SK-N-SH (cell line): ENCODE measurements at regions not wholly inside any gene's neighbourhood (a gene's known extent, or its start where the extent isn't known, plus 50 kb on each side); places are given as distances from the start of the nearest gene placed in this dataset.

ENCODE experiments used
- CTCF ChIA-PET: fragments of 300-600, 350-600 bp; formaldehyde crosslinking; extraction: SDS; loops from one replicate; lab custom pipeline; 2021; lab: Yijun Ruan, JAX
- POLR2A ChIA-PET: fragments of 350-600 bp; sonication (Branson Sonifier 250); formaldehyde crosslinking; extraction: SDS; loops from one replicate; lab custom pipeline; 2020; ENCODE audit warnings: antibody characterized with exemption, inconsistent platforms; lab: Yijun Ruan, JAX
- DNase-seq: peaks from one replicate; pipeline ENCODE4 v3.0.0; 2012
- H2AFZ ChIP-seq: fragments of 200-600 bp; sonication (generic); 2 replicates; pipeline ENCODE4 v1.8.1; 2016; ENCODE audit warnings: antibody characterized with exemption, mild to moderate bottlenecking, low read depth
- H3F3A ChIP-seq: fragments of 200-600 bp; sonication (generic); replicated peaks from 2 replicates; pipeline ENCODE3; 2016; ENCODE audit warnings: antibody characterized with exemption, mild to moderate bottlenecking; ENCODE audit not compliant: insufficient read depth
- H3K27ac ChIP-seq, 2 experiments: fragments of 200-500 bp in 1 of 2; fragments of 200-600 bp in 1 of 2; sonication (Bioruptor generic) in 1 of 2; sonication (generic), shearing (Covaris generic) in 1 of 2; 2 replicates each; pipeline versions ENCODE4 v1.5.1 to v1.6.1; 2014 to 2016; ENCODE audit warnings: low read depth in 2 of 2, inconsistent platforms in 1 of 2, low read length in 1 of 2, mild to moderate bottlenecking in 1 of 2, mixed read lengths in 1 of 2
- H3K27me3 ChIP-seq: fragments of 200-600 bp; sonication (generic), shearing (Covaris generic); 2 replicates; pipeline ENCODE4 v1.6.1; 2016; ENCODE audit warnings: mixed run types; ENCODE audit not compliant: insufficient read depth
- H3K36me3 ChIP-seq, 2 experiments: fragments of 200-500 bp in 1 of 2; fragments of 200-600 bp in 1 of 2; sonication (Bioruptor generic) in 1 of 2; sonication (generic) in 1 of 2; replicated peaks in 1 of 2; 2 replicates each; pipeline versions ENCODE3 to v1.5.1; 2014 to 2016; ENCODE audit warnings: low read length in 1 of 2, mild to moderate bottlenecking in 1 of 2; ENCODE audit not compliant: insufficient read depth in 2 of 2, control insufficient read depth in 1 of 2
- H3K4me1 ChIP-seq, 2 experiments: fragments of 200-500 bp in 1 of 2; fragments of 200-600 bp in 1 of 2; sonication (Bioruptor generic) in 1 of 2; sonication (generic), shearing (Covaris generic) in 1 of 2; 2 replicates each; pipeline versions ENCODE4 v1.5.1 to v1.6.1; 2014 to 2016; ENCODE audit warnings: low read depth in 1 of 2, low read length in 1 of 2, mixed run types in 1 of 2; ENCODE audit not compliant: insufficient read depth in 2 of 2, control insufficient read depth in 1 of 2
- H3K4me2 ChIP-seq: fragments of 200-600 bp; sonication (generic), shearing (Covaris generic); 2 replicates; pipeline ENCODE4 v1.6.1; 2017; ENCODE audit warnings: mixed run types
- H3K4me3 ChIP-seq, 2 experiments: fragments of 200-500 bp in 1 of 2; fragments of 200-600 bp in 1 of 2; sonication (Bioruptor generic) in 1 of 2; sonication (generic), shearing (Covaris generic) in 1 of 2; 2 replicates each; pipeline versions ENCODE4 v1.5.1 to v1.8.1; 2014 to 2016; ENCODE audit warnings: low read depth in 2 of 2, inconsistent platforms in 1 of 2, low read length in 1 of 2, mild to moderate bottlenecking in 1 of 2, mixed read lengths in 1 of 2, moderate library complexity in 1 of 2
- H3K79me2 ChIP-seq: fragments of 200-600 bp; sonication (generic); 2 replicates; pipeline ENCODE4 v1.8.1; 2017; ENCODE audit warnings: mild to moderate bottlenecking; ENCODE audit not compliant: insufficient read depth
- H3K9ac ChIP-seq: fragments of 200-600 bp; sonication (generic); 2 replicates; pipeline ENCODE4 v1.6.1; 2017; ENCODE audit warnings: mixed run types
- H3K9me2 ChIP-seq: fragments of 200-600 bp; sonication (generic); 2 replicates; pipeline ENCODE4 v1.6.1; 2017; ENCODE audit warnings: mixed run types
- H3K9me3 ChIP-seq: fragments of 200-600 bp; sonication (generic); 2 replicates; pipeline ENCODE4 v1.6.1; 2017; ENCODE audit warnings: mixed run types, mild to moderate bottlenecking, moderate library complexity
- H4K20me1 ChIP-seq: fragments of 200-600 bp; sonication (generic); 2 replicates; pipeline ENCODE4 v1.6.1; 2017; ENCODE audit warnings: mild to moderate bottlenecking, mixed run types; ENCODE audit not compliant: insufficient read depth
- CHD2 ChIP-seq: fragments of 150-350 bp; IDR thresholded peaks from 2 replicates; pipeline ENCODE4 v1.6.1; 2018; ENCODE audit warnings: low read length; ENCODE audit not compliant: partially characterized antibody
- ELF1 ChIP-seq: IDR thresholded peaks from 2 replicates; pipeline ENCODE4 v1.4.0; 2012
- EP300 ChIP-seq, 2 experiments: IDR thresholded peaks; 2 replicates each; pipeline versions ENCODE4 v1.4.0 to v1.6.1; 2012; ENCODE audit warnings: borderline replicate concordance in 1 of 2, low read depth in 1 of 2, low read length in 1 of 2
- EZH2phosphoT487 ChIP-seq: fragments of 200-600 bp; sonication (generic); IDR thresholded peaks from 2 replicates; pipeline ENCODE4 v1.6.1; 2017; ENCODE audit warnings: low read depth, mixed run types, mild to moderate bottlenecking, antibody characterized with exemption, moderate library complexity, borderline replicate concordance
- FOSL2 ChIP-seq: IDR thresholded peaks from 2 replicates; pipeline ENCODE4 v1.4.0; 2012; ENCODE audit warnings: low read depth, mild to moderate bottlenecking, moderate library complexity, borderline replicate concordance
- FOXJ3 ChIP-seq: sonication (generic); formaldehyde crosslinking; IDR thresholded peaks from 2 replicates; pipeline ENCODE4 v1.5.1; 2020; ENCODE audit warnings: mild to moderate bottlenecking, missing genetic modification reagents
- GABPA ChIP-seq: IDR thresholded peaks from 2 replicates; pipeline ENCODE4 v1.4.0; 2012; ENCODE audit warnings: low read depth, mild to moderate bottlenecking
- GATA2 ChIP-seq: sonication (generic); formaldehyde crosslinking; IDR thresholded peaks from 2 replicates; pipeline ENCODE4 v1.5.0; 2020; ENCODE audit warnings: mild to moderate bottlenecking, missing genetic modification reagents
- IRF3 ChIP-seq: fragments of 150-350 bp; IDR thresholded peaks from 2 replicates; pipeline ENCODE4 v1.6.1; 2016; ENCODE audit warnings: mild to moderate bottlenecking, low read depth, low read length
- JUND ChIP-seq: IDR thresholded peaks from 2 replicates; pipeline ENCODE4 v1.4.0; 2012
- MEF2A ChIP-seq: IDR thresholded peaks from 2 replicates; pipeline ENCODE4 v1.4.0; 2012; ENCODE audit warnings: low read depth, borderline replicate concordance
- MXI1 ChIP-seq: IDR thresholded peaks from 2 replicates; pipeline ENCODE4 v1.6.1; 2012; ENCODE audit warnings: mild to moderate bottlenecking, low read depth, low read length, improper control_type of control experiment
- NFIC ChIP-seq: IDR thresholded peaks from 2 replicates; pipeline ENCODE4 v1.4.0; 2012; ENCODE audit warnings: borderline replicate concordance
- NRF1 ChIP-seq: IDR thresholded peaks from 2 replicates; pipeline ENCODE4 v1.6.1; 2012; ENCODE audit warnings: low read depth, mild to moderate bottlenecking, low read length
- RAD21 ChIP-seq: IDR thresholded peaks from 2 replicates; pipeline ENCODE4 v1.6.1; 2012; ENCODE audit warnings: mild to moderate bottlenecking, low read length
- RCOR1 ChIP-seq: fragments of 150-350 bp; IDR thresholded peaks from 2 replicates; pipeline ENCODE4 v1.6.1; 2017; ENCODE audit warnings: antibody characterized with exemption, low read length
- RFX5 ChIP-seq: IDR thresholded peaks from 2 replicates; pipeline ENCODE4 v1.6.1; 2012; ENCODE audit warnings: mild to moderate bottlenecking, improper control_type of control experiment, low read length
- SIN3A ChIP-seq: IDR thresholded peaks from 2 replicates; pipeline ENCODE4 v1.6.1; 2012; ENCODE audit warnings: low read depth, mild to moderate bottlenecking, low read length, moderate library complexity, borderline replicate concordance
- TAF1 ChIP-seq: IDR thresholded peaks from 2 replicates; pipeline ENCODE4 v1.6.1; 2012; ENCODE audit warnings: low read depth, mild to moderate bottlenecking, low read length, moderate library complexity, borderline replicate concordance
- USF2 ChIP-seq: fragments of 150-350 bp; IDR thresholded peaks from 2 replicates; pipeline ENCODE4 v1.6.1; 2017; ENCODE audit warnings: antibody characterized with exemption, low read length, low read depth, borderline replicate concordance
- WGBS: methylation state at CpG from one replicate; pipeline ENCODE4 v1.1.6; 2017; ENCODE audit warnings: low lambda C conversion rate; 5-methylcytosine and 5-hydroxymethylcytosine counted together
- TF ChIP-seq, protein P1 (sequence below): IDR thresholded peaks from 2 replicates; pipeline ENCODE4 v1.4.0; 2012; ENCODE audit warnings: low read depth, borderline replicate concordance
- TF ChIP-seq, protein P2 (sequence below): IDR thresholded peaks from 2 replicates; pipeline ENCODE4 v1.4.0; 2012; ENCODE audit warnings: low read depth

DNA sequence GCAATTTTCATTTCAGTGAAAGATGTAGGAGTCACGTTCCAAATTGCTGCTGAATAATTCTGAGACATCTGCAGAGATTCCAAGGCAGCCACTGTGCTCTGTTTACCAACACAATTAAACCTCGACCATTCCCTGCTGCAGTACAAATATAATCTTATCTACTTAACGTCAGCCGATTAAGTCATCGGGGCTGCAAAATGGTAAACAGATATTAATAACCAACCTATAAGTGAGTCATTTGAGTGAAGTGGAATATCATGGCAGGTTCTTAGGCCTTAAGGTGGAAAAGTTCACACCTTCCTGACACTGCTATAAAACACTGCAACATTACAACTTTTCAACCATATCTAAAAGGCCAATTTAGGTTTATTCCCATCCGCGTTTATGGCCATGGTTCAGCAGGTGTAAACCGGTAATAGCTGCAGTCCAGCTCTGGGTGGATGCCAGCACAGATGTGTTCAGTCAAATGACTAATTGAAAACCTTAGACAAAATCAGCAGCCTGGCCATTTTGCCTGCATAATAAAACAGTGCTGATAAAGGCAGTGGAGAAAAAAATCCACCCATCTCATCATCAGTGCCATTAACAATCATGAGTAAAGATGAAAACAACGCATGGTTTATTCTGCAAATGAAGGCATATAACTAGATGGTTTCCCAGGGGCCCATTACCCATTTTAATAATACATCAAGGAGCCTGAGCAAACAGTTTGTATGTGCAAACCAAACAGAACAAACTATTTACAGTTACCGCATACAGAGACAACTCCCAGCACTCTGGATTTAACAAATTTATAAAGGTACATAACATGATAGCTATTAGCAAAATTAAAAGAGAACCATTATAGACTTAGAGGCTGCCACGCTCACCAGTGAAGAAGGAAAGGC, 202.9 kb upstream of the IRX3 start:
- ChIA-PET CTCF (no interaction called here), POLR2A (no interaction called here)
- Histone ChIP-seq H3K9me2 (no peaks in the 10 kb centered on the region), H3K4me3 (no peak overlapping the region), H4K20me1 (no peaks in the 10 kb centered on the region), H3K9ac (no peak overlapping the region), H3K79me2 (no peaks in the 10 kb centered on the region), H3K9me3 (no peaks in the 10 kb centered on the region), H3K4me1 (peaks cover 0 to 6% of the 10 kb centered on the region in 2 experiments; a peak in 2 of 4 replicates), H3K4me2 (no peak overlapping the region), H3K27ac (no peak overlapping the region), H3K27me3 (no peaks in the 10 kb centered on the region; the same call in 1 of the 2 replicates), H3K36me3 (no peaks in the 10 kb centered on the region), H3F3A (no peaks in the 10 kb centered on the region), H2AFZ (no peak overlapping the region)
- 33% methylated on average over 11 of the region's 11 CpGs for WGBS
- DNase-seq = no peak
- TF ChIP-seq, protein P1, sequence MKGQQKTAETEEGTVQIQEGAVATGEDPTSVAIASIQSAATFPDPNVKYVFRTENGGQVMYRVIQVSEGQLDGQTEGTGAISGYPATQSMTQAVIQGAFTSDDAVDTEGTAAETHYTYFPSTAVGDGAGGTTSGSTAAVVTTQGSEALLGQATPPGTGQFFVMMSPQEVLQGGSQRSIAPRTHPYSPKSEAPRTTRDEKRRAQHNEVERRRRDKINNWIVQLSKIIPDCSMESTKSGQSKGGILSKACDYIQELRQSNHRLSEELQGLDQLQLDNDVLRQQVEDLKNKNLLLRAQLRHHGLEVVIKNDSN = no peak
- TF ChIP-seq CHD2 = no peak
- TF ChIP-seq FOXJ3 (CRISPR knock-in tag) = no peak
- no peak for TF ChIP-seq NRF1
- TF ChIP-seq EP300 (IDR thresholded peaks at IDR 0.05; ENCODE audit: borderline replicate concordance in 1 of 2, low read depth in 1 of 2, low read length in 1 of 2) = 0 out of 4 replicates have a peak, but pooled peaks of 1 of the 2 experiments have one; percentile 17
- no peak for TF ChIP-seq JUND
- no peak for TF ChIP-seq MXI1
- TF ChIP-seq, protein P2, sequence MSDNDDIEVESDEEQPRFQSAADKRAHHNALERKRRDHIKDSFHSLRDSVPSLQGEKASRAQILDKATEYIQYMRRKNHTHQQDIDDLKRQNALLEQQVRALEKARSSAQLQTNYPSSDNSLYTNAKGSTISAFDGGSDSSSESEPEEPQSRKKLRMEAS = no peak
- no peak for TF ChIP-seq ELF1
- TF ChIP-seq GATA2 (CRISPR knock-in tag) = peak; percentile 73
- TF ChIP-seq FOSL2 = no peak
- no peak for TF ChIP-seq USF2
- TF ChIP-seq RCOR1 = peak; percentile 74; the same call in 1 of the 2 replicates
- TF ChIP-seq MEF2A = no peak
- TF ChIP-seq, all 33 proteins: peak for 3

- Histone ChIP-seq H3K36me3 (no peaks in the 10 kb centered on the region), H3K9me3 (no peaks in the 10 kb centered on the region), H3K79me2 (no peaks in the 10 kb centered on the region), H3F3A (no peaks in the 10 kb centered on the region), H3K9ac (no peak overlapping the region), H4K20me1 (no peaks in the 10 kb centered on the region), H3K9me2 (no peaks in the 10 kb centered on the region), H3K4me1 (peaks cover 0 to 13% of the 10 kb centered on the region in 2 experiments; a peak in 2 of 4 replicates), H3K4me3 (no peak overlapping the region), H3K4me2 (no peak overlapping the region), H2AFZ (no peak overlapping the region), H3K27me3 (no peaks in the 10 kb centered on the region; the same call in 1 of the 2 replicates), H3K27ac (no peak overlapping the region)
- ChIA-PET CTCF (no interaction called here), POLR2A (no interaction called here)
- WGBS = 74% methylated on average over 3 of the region's 3 CpGs
- no peak for DNase-seq
- TF ChIP-seq CHD2 (no peak), RFX5 (no peak), MEF2A (no peak), NFIC (no peak), ELF1 (no peak), EP300 (IDR thresholded peaks at IDR 0.05; ENCODE audit: borderline replicate concordance in 1 of 2, low read depth in 1 of 2, low read length in 1 of 2) (no peak), IRF3 (no peak), TAF1 (no peak), FOXJ3 (CRISPR knock-in tag) (no peak), SIN3A (no peak), JUND (no peak), NRF1 (no peak), GABPA (no peak), EZH2phosphoT487 (no peak), RCOR1 (no peak), RAD21 (no peak)
Observed at GRCh38 chr16:54488729-54489128, 202.1 kb upstream of the IRX3 start.
